Loucy (cell line): ENCODE measurements at regions not wholly inside any gene's neighbourhood (a gene's known extent, or its start where the extent isn't known, plus 50 kb on each side); places are given as distances from the start of the nearest gene placed in this dataset.

Source experiments
- H2AFZ ChIP-seq: fragments of 200-600 bp; sonication (generic); 2 replicates; pipeline ENCODE4 v1.6.0; 2016; ENCODE audit warnings: antibody characterized with exemption, mild to moderate bottlenecking, low read length, moderate library complexity
- H3F3A ChIP-seq: fragments of 200-600 bp; 2 replicates; pipeline ENCODE4 v1.6.0; 2016; ENCODE audit warnings: antibody characterized with exemption, low read depth, mild to moderate bottlenecking
- H3K27me3 ChIP-seq: fragments of 200-600 bp; sonication (generic); 2 replicates; pipeline ENCODE4 v1.6.1; 2014; ENCODE audit warnings: low read length, mild to moderate bottlenecking; ENCODE audit not compliant: insufficient read depth, poor library complexity, severe bottlenecking
- H3K36me3 ChIP-seq: fragments of 200-600 bp; sonication (generic); 2 replicates; pipeline ENCODE4 v1.6.1; 2016; ENCODE audit warnings: low read length; ENCODE audit not compliant: insufficient read depth
- H3K4me1 ChIP-seq: fragments of 200-600 bp; sonication (generic); 2 replicates; pipeline ENCODE4 v1.5.1; 2014; ENCODE audit warnings: low read length, mild to moderate bottlenecking; ENCODE audit not compliant: insufficient read depth, poor library complexity, severe bottlenecking
- H3K4me2 ChIP-seq: fragments of 200-600 bp; sonication (generic); 2 replicates; pipeline ENCODE4 v1.6.0; 2014; ENCODE audit warnings: antibody characterized with exemption, low read length, low read depth, mild to moderate bottlenecking; ENCODE audit not compliant: poor library complexity, severe bottlenecking
- H3K4me3 ChIP-seq: fragments of 200-600 bp; sonication (generic); 2 replicates; pipeline ENCODE4 v1.5.1; 2014; ENCODE audit warnings: low read length, mild to moderate bottlenecking, mixed read lengths; ENCODE audit not compliant: poor library complexity, severe bottlenecking
- H3K79me2 ChIP-seq: fragments of 200-600 bp; sonication (generic); 2 replicates; pipeline ENCODE4 v1.6.1; 2014; ENCODE audit warnings: low read length; ENCODE audit not compliant: insufficient read depth
- H3K9ac ChIP-seq: fragments of 200-600 bp; sonication (generic); 2 replicates; pipeline ENCODE4 v1.6.0; 2014; ENCODE audit warnings: mild to moderate bottlenecking, low read depth, low read length, moderate library complexity; ENCODE audit not compliant: poor library complexity, severe bottlenecking
- H3K9me2 ChIP-seq: fragments of 200-600 bp; sonication (generic); replicated peaks from 2 replicates; pipeline ENCODE4 v1.6.1; 2016; ENCODE audit warnings: low read depth, low read length, mixed read lengths
- H3K9me3 ChIP-seq: fragments of 200-600 bp; sonication (generic); 2 replicates; pipeline ENCODE4 v1.6.1; 2014; ENCODE audit warnings: mild to moderate bottlenecking, antibody characterized with exemption, low read length, low read depth; ENCODE audit not compliant: insufficient read depth
- H4K20me1 ChIP-seq: fragments of 200-600 bp; sonication (generic); 2 replicates; pipeline ENCODE4 v1.6.0; 2014; ENCODE audit warnings: antibody characterized with exemption, low read length, mild to moderate bottlenecking; ENCODE audit not compliant: insufficient read depth, poor library complexity, severe bottlenecking
- EZH2phosphoT487 ChIP-seq: fragments of 200-600 bp; IDR thresholded peaks from 2 replicates; pipeline ENCODE4 v1.6.1; 2018; ENCODE audit warnings: antibody characterized with exemption, mild to moderate bottlenecking, moderate library complexity, borderline replicate concordance
- TF ChIP-seq, protein P1 (sequence below): fragments of 200-600 bp; sonication (generic); conservative IDR thresholded peaks from 2 replicates; pipeline ENCODE4 v1.5.1; 2014; ENCODE audit warnings: mild to moderate bottlenecking, antibody characterized with exemption, low read length

DNA sequence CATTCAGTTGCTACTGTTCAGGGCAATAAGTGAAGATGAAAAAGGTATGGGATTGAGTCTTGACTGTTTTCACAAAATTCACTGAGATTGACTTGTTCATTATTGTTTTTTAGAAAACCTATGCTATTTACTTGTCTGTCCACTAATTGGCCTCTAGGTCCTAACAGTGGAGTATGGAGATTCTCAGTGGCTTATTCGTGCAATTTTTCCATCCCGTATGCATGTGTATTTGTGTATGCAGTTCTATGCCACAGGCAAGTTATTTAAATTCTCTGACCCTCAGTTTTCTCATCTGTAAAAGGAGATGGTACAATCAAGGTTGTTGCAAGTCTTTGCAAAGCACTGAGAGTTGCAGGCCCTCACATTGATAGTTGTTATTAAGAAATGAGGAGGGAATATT lies 151.0 kb downstream of the BBOX1 start:
- H2AFZ ChIP-seq, result no peak overlapping the region
- no peak overlapping the region for H3K4me3 ChIP-seq
- H3K36me3 ChIP-seq, result no peaks in the 10 kb centered on the region
- H3K4me1 ChIP-seq, result no peaks in the 10 kb centered on the region
- H3K4me2 ChIP-seq, result no peak overlapping the region
- no peaks in the 10 kb centered on the region for H3K79me2 ChIP-seq
- TF ChIP-seq EZH2phosphoT487, result no peak
- TF ChIP-seq, protein P1, sequence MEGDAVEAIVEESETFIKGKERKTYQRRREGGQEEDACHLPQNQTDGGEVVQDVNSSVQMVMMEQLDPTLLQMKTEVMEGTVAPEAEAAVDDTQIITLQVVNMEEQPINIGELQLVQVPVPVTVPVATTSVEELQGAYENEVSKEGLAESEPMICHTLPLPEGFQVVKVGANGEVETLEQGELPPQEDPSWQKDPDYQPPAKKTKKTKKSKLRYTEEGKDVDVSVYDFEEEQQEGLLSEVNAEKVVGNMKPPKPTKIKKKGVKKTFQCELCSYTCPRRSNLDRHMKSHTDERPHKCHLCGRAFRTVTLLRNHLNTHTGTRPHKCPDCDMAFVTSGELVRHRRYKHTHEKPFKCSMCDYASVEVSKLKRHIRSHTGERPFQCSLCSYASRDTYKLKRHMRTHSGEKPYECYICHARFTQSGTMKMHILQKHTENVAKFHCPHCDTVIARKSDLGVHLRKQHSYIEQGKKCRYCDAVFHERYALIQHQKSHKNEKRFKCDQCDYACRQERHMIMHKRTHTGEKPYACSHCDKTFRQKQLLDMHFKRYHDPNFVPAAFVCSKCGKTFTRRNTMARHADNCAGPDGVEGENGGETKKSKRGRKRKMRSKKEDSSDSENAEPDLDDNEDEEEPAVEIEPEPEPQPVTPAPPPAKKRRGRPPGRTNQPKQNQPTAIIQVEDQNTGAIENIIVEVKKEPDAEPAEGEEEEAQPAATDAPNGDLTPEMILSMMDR, result no peak
- no peaks in the 10 kb centered on the region for H3K9me3 ChIP-seq
- no peaks in the 10 kb centered on the region for H3K27me3 ChIP-seq
- no peaks in the 10 kb centered on the region for H4K20me1 ChIP-seq
- no peak overlapping the region for H3K9ac ChIP-seq
- no peaks in the 10 kb centered on the region for H3F3A ChIP-seq
- H3K9me2 ChIP-seq, result no peaks in the 10 kb centered on the region

DNA sequence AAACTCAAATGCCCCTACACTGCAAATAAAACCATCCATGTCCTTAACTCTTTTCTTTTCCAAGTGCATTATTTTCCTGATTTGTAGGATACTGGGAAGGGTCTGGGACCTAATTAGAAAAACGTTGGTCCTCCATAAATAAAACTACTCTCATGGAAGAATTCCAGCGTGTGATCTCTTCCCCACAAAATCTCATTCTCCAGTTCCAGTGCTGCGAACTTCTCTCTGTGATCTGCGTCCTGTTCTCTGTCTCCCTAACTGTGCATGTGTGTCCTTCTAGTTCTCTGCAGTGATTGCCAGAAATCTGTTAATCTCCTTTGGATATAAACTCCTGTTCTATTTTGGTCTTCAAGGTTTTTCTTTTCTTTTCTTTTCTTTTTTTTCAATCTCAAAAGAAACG lies 148.1 kb downstream of the BBOX1 start:
- Histone ChIP-seq H3K4me1 (no peaks in the 10 kb centered on the region), H3K36me3 (no peaks in the 10 kb centered on the region), H2AFZ (no peak overlapping the region), H3K4me2 (no peak overlapping the region), H3K79me2 (no peaks in the 10 kb centered on the region), H3K9me3 (no peaks in the 10 kb centered on the region), H3F3A (no peaks in the 10 kb centered on the region), H3K27me3 (no peaks in the 10 kb centered on the region), H3K9me2 (no peaks in the 10 kb centered on the region), H3K9ac (no peak overlapping the region), H3K4me3 (no peak overlapping the region), H4K20me1 (no peaks in the 10 kb centered on the region)
- TF ChIP-seq, protein P1, result no peak
- TF ChIP-seq EZH2phosphoT487, result no peak

DNA sequence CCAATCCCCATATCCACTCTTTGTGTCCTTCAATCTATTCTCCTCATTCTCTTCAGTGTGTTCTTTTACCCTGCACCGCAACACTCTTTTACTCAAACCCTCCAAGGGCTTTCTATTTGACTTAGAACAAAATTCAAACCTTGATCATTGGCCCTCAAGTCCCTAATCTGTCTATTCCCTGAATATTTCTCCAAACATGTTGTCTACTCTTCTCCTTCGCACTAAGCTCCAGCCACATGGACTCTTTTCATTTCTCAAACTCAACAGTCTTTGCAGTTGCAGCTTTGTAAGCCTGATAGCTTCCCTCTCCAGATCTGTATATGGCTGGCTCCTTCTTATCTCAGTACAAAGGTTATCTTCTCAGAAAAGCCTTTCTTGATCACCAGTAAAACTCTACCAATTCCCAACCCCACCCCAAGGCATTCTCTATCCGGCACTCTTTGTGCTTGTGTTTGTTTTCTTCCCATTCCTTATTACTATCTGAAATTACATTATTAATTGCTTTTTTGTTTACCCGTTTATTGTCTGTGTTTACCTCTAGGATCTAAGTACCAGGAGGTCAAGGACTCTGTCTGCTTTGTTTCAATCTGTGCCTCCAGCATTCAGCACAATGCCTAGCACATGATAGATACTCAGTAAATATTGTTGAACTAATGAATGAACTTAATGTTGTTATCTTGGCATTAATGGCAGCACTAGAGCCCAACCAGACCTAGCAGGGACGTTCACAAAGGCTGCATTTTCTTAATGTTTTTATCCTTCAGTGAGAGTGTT lies 147.4 kb downstream of the BBOX1 start:
- no peaks in the 10 kb centered on the region for H3K9me3 ChIP-seq
- H3K4me1 ChIP-seq, result no peaks in the 10 kb centered on the region
- no peak for TF ChIP-seq EZH2phosphoT487
- TF ChIP-seq, protein P1, result no peak
- no peaks in the 10 kb centered on the region for H3K9me2 ChIP-seq
- no peak overlapping the region for H3K4me2 ChIP-seq
- no peaks in the 10 kb centered on the region for H3K36me3 ChIP-seq
- no peak overlapping the region for H2AFZ ChIP-seq
- H3K4me3 ChIP-seq, result no peak overlapping the region
- no peaks in the 10 kb centered on the region for H3F3A ChIP-seq
- H4K20me1 ChIP-seq, result no peaks in the 10 kb centered on the region
- H3K79me2 ChIP-seq, result no peaks in the 10 kb centered on the region
- H3K9ac ChIP-seq, result no peak overlapping the region
- no peaks in the 10 kb centered on the region for H3K27me3 ChIP-seq
